ENCODE measurements at regions not wholly inside any gene's neighbourhood (a gene's known extent, or its start where the extent isn't known, plus 50 kb on each side); places are given as distances from the start of the nearest gene placed in this dataset.

DNA sequence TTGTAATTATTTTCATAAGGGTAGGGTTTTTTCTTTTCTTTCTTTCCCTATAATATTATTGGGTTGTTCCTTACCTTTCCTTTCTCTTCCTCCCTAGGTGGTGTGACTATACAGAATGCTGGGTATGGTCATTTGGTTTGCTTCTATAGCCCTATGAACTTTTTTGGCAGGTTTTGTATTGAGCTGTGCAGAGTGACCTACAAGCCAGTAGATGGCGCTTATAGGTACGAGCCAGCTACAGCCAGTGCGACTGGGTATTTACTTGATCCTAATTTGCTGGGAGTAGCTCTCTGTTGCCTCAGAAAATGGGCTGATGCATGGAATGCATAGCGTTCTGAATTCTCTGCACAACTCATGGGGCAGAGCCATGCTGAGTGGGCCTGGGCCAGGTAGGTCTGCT lies 423.3 kb downstream of the MAGEE1 start:
- no peak for TF ChIP-seq SMAD1 (CRISPR knock-in tag; IDR thresholded peaks at IDR 0.05; ENCODE audit: borderline replicate concordance, low read depth)
- no peak for TF ChIP-seq SMAD3 (CRISPR knock-in tag; IDR thresholded peaks at IDR 0.05)
- TF ChIP-seq ZNF746 (CRISPR knock-in tag; IDR thresholded peaks at IDR 0.05): no peak
- no peak for TF ChIP-seq YY1 (IDR thresholded peaks at IDR 0.05; ENCODE audit: insufficient read depth, insufficient replicate concordance, low read depth, low read length)
- no peak for TF ChIP-seq POLR2A (IDR thresholded peaks at IDR 0.05; ENCODE audit: insufficient read depth in 1 of 2, low read depth in 2 of 2, low read length in 2 of 2)
